ENCODE measurements at regions not wholly inside any gene's neighbourhood (a gene's known extent, or its start where the extent isn't known, plus 50 kb on each side); places are given as distances from the start of the nearest gene placed in this dataset.

DNA sequence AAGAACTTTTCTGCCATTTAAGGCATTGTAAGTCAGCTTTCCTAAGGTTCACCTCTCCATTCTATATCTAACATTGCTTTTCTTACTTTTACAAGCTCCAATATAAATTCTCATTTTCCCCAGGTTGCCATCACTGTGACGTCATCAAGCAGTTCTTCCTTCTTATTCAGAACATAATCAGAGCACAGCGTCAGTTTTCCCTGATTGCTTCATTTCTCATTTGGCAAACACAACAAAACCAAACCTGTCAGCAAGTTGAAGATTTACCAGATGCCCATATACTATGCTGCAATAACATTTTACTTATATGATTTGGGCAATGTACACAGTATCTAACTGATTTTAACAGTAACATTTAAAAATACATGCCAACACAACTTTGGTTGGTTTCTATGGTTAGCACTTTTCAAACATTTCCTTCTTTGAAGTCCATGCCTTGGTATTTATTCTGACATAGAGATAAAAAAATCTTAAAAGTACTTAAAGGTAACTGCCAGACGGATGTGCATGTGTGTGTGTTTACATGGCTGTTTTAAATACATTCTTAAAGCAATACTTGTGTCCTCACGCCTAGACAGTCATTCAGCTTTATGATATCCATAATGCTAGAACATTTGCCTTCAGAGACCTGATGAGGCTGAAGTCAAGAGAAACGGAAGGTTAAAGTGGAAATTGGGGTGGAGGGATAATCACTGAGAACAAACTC, 264.0 kb downstream of the KLF12 start:
- no peaks in the 10 kb centered on the region for H4K20me1 ChIP-seq (ENCODE audit: insufficient read depth)
- TF ChIP-seq REST (IDR thresholded peaks at IDR 0.05; ENCODE audit: borderline replicate concordance) (no peak), RAD21 (conservative IDR thresholded peaks at IDR 0.05) (no peak)
- TF ChIP-seq, protein P1, sequence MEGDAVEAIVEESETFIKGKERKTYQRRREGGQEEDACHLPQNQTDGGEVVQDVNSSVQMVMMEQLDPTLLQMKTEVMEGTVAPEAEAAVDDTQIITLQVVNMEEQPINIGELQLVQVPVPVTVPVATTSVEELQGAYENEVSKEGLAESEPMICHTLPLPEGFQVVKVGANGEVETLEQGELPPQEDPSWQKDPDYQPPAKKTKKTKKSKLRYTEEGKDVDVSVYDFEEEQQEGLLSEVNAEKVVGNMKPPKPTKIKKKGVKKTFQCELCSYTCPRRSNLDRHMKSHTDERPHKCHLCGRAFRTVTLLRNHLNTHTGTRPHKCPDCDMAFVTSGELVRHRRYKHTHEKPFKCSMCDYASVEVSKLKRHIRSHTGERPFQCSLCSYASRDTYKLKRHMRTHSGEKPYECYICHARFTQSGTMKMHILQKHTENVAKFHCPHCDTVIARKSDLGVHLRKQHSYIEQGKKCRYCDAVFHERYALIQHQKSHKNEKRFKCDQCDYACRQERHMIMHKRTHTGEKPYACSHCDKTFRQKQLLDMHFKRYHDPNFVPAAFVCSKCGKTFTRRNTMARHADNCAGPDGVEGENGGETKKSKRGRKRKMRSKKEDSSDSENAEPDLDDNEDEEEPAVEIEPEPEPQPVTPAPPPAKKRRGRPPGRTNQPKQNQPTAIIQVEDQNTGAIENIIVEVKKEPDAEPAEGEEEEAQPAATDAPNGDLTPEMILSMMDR (IDR thresholded peaks at IDR 0.05; ENCODE audit: poor library complexity, severe bottlenecking) = no peak
- H3K4me2 ChIP-seq (ENCODE audit: low read length) = no peak overlapping the region

GRCh38 chr13:73865027-73865426, 269.2 kb downstream of the KLF12 start:
- Histone ChIP-seq H3K4me2 (ENCODE audit: low read length) (no peak overlapping the region), H3K27me3 (ENCODE audit: insufficient read depth, low read depth, low read length) (no peaks in the 10 kb centered on the region), H4K20me1 (ENCODE audit: insufficient read depth) (no peaks in the 10 kb centered on the region), H3F3A (ENCODE audit: insufficient read depth, low read length, poor library complexity, severe bottlenecking) (no peaks in the 10 kb centered on the region), H2AFZ (ENCODE audit: low read depth, low read length) (no peak overlapping the region), H3K9me3 (ENCODE audit: low read length) (no peaks in the 10 kb centered on the region), H3K4me3 (ENCODE audit: low read length) (no peak overlapping the region), H3K27ac (ENCODE audit: low read length) (no peak overlapping the region), H3K9me2 (ENCODE audit: insufficient read depth, low read length) (no peaks in the 10 kb centered on the region), H3K36me3 (ENCODE audit: insufficient read depth, low read length) (no peaks in the 10 kb centered on the region), H3K9ac (ENCODE audit: low read length) (no peak overlapping the region), H3K79me2 (replicated peaks; ENCODE audit: insufficient read depth, low read length) (no peaks in the 10 kb centered on the region)
- TF ChIP-seq REST (IDR thresholded peaks at IDR 0.05; ENCODE audit: borderline replicate concordance) (no peak), POLR2AphosphoS5 (IDR thresholded peaks at IDR 0.05) (no peak), EZH2 (IDR thresholded peaks at IDR 0.05; ENCODE audit: borderline replicate concordance, insufficient read depth, low read length, poor library complexity, severe bottlenecking) (no peak), SMC3 (conservative IDR thresholded peaks at IDR 0.05; ENCODE audit: poor library complexity) (no peak), RAD21 (conservative IDR thresholded peaks at IDR 0.05) (no peak), TAF1 (IDR thresholded peaks at IDR 0.05; ENCODE audit: low read depth) (no peak), MXI1 (conservative IDR thresholded peaks at IDR 0.05; ENCODE audit: poor library complexity, severe bottlenecking) (no peak), EP300 (conservative IDR thresholded peaks at IDR 0.05; ENCODE audit: poor library complexity, severe bottlenecking) (no peak)
- TF ChIP-seq, protein P1 (IDR thresholded peaks at IDR 0.05; ENCODE audit: poor library complexity, severe bottlenecking) = no peak

More for the DNA sequence above, 264.0 kb downstream of the KLF12 start:
- Histone ChIP-seq H3K27ac (ENCODE audit: low read length) (no peak overlapping the region), H3K36me3 (ENCODE audit: insufficient read depth, low read length) (no peaks in the 10 kb centered on the region), H2AFZ (ENCODE audit: low read depth, low read length) (no peak overlapping the region), H3K9ac (ENCODE audit: low read length) (no peak overlapping the region), H3K9me2 (ENCODE audit: insufficient read depth, low read length) (no peaks in the 10 kb centered on the region), H3K27me3 (ENCODE audit: insufficient read depth, low read depth, low read length) (no peaks in the 10 kb centered on the region), H3K79me2 (replicated peaks; ENCODE audit: insufficient read depth, low read length) (no peaks in the 10 kb centered on the region), H3K4me3 (ENCODE audit: low read length) (no peak overlapping the region), H3K9me3 (ENCODE audit: low read length) (no peaks in the 10 kb centered on the region), H3F3A (ENCODE audit: insufficient read depth, low read length, poor library complexity, severe bottlenecking) (peaks cover 1% of the 10 kb centered on the region)

All from neural cell (in vitro differentiated cells).